Colonic mucosa (tissue), 4 donors: ENCODE measurements at regions not wholly inside any gene's neighbourhood (a gene's known extent, or its start where the extent isn't known, plus 50 kb on each side); places are given as distances from the start of the nearest gene placed in this dataset.

Experiments used
- DNase-seq: peaks from one replicate; pipeline ENCODE4 v3.0.0-alpha.2; 2020
- H3K27ac ChIP-seq: fragments of 200-600 bp; one replicate; pipeline ENCODE4 v1.8.0; 2021
- H3K27me3 ChIP-seq: fragments of 200-600 bp; one replicate; pipeline ENCODE4 v1.8.0; 2021
- H3K36me3 ChIP-seq: fragments of 200-600 bp; one replicate; pipeline ENCODE4 v1.8.0; 2021
- H3K4me1 ChIP-seq: fragments of 200-600 bp; one replicate; pipeline ENCODE4 v1.8.0; 2021; ENCODE audit warnings: mild to moderate bottlenecking
- H3K4me3 ChIP-seq: fragments of 200-600 bp; one replicate; pipeline ENCODE4 v1.8.0; 2021
- H3K9ac ChIP-seq, 2 donors: one replicate each; pipeline ENCODE4 v1.7.0; 2013; ENCODE audit warnings: control low read depth in 2 of 2, low read depth in 2 of 2, low read length in 2 of 2
- H3K9me3 ChIP-seq: fragments of 200-600 bp; one replicate; pipeline ENCODE4 v1.8.0; 2021
- intact Hi-C: fragments of 100-400 bp; cut with DNase I; formaldehyde crosslinking; loops from one replicate; pipeline ENCODE4 v1.14.1; 2022
- TF ChIP-seq, protein P1 (sequence below): fragments of 200-600 bp; IDR thresholded peaks from one replicate; pipeline ENCODE4 v1.8.0; 2022; ENCODE audit warnings: antibody characterized with exemption, mild to moderate bottlenecking
- donor health status: healthy.
- donor health status: DM: no; HTN: no; CAD: no.
- donor health status: DM: no; HTN: no; CAD: no.

DNA sequence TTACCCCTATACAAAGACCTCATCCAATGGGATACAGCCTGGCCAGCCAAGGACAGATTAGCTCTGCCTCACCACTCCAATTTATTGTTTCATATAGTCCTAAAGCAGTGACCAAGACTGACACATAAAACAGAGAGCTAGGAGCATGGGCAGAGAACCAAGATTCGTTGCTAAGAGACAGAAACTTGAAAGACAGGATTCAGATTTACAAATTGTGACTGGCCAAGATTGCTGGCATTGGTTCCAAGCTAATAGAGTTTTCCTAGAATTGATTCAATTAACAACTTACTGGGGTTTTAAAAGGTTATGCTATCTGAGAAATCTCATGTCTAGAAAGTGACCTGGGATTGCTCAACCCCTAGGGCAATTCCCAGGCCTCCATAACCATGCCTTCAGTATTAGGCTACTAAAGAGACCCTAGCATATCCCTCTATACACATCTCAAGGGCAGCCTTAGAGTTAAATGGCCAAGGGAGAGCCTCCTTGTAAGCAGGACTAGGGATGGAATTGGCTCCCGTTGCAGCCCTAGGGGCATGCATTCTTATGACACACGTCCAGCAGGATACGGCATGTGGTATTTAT, 75.6 kb downstream of the ICOS start:
- DNase-seq: peak; percentile 44
- Histone ChIP-seq H3K36me3 (no peaks in the 10 kb centered on the region), H3K9me3 (no peaks in the 10 kb centered on the region), H3K4me3 (no peak overlapping the region), H3K27ac (no peak overlapping the region), H3K9ac (no peak overlapping the region), H3K4me1 (peaks cover 3% of the 10 kb centered on the region), H3K27me3 (no peaks in the 10 kb centered on the region)
- intact Hi-C loops: loop anchor here (10.0 kb wide), 1 partner anchor 163 kb away; no protein-coding TSS in a partner anchor
- TF ChIP-seq, protein P1, sequence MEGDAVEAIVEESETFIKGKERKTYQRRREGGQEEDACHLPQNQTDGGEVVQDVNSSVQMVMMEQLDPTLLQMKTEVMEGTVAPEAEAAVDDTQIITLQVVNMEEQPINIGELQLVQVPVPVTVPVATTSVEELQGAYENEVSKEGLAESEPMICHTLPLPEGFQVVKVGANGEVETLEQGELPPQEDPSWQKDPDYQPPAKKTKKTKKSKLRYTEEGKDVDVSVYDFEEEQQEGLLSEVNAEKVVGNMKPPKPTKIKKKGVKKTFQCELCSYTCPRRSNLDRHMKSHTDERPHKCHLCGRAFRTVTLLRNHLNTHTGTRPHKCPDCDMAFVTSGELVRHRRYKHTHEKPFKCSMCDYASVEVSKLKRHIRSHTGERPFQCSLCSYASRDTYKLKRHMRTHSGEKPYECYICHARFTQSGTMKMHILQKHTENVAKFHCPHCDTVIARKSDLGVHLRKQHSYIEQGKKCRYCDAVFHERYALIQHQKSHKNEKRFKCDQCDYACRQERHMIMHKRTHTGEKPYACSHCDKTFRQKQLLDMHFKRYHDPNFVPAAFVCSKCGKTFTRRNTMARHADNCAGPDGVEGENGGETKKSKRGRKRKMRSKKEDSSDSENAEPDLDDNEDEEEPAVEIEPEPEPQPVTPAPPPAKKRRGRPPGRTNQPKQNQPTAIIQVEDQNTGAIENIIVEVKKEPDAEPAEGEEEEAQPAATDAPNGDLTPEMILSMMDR: no peak

DNA sequence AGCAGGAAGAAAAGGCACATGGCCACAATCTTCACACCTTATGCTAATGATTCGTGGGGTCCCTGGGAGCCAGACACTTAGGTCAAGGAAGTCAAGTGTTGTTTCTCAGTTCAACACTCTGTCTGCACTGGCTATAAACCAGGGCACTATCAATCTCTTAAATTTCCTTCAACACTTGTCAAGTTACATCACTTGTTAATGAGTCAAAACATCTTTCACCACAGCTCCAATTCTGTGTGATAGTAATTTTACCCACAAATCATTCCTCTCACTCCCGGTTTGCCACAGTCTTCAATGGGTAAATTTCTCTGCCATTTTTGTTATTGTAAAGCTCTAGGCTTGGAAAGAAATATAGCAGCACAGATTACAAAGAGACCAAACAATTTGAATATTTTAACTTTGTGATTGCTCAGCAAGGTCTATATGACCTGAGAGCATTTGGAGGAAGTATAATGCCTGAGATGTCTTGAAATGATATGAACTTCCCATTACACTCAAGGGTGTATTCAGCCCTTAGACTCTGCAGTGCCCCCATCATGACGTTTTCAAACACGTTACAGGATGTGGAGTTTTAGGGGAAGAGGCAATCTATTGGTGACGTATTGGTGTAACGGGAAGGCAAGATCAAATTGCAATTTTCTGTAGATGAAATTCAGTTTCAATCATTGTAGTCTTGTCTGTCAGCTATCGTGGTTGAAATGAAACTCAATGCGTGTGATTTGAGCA, 78.7 kb downstream of the ICOS start:
- TF ChIP-seq, protein P1: no peak

DNA sequence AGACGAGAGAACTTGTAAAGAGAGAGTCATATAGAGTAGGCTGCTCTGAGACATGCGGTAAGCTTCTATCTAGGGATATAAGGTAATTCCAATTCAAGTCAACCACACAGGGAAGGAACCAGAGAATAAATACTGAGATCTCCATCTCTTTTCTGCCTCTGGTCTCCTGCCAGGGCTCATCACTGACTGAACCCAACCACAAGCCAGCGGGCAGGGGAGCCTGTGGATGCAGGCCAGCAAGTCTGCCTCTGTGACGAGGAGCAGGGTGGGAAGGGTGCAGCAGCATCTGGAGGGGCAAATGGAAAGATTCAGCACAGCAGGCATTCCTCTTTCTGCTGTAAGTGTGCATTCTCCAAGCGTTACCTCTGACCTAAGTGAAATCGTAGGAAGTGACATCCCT, 82.2 kb downstream of the ICOS start:
- DNase-seq: no peak
- Histone ChIP-seq H3K4me3 (no peak overlapping the region), H3K27ac (no peak overlapping the region), H3K4me1 (no peaks in the 10 kb centered on the region), H3K27me3 (no peaks in the 10 kb centered on the region), H3K9me3 (no peaks in the 10 kb centered on the region), H3K36me3 (no peaks in the 10 kb centered on the region), H3K9ac (no peak overlapping the region)
- intact Hi-C loops: loop anchor here (10.0 kb wide), 1 partner anchor 156 kb away; no protein-coding TSS in a partner anchor
- TF ChIP-seq, protein P1: no peak

More for the DNA sequence above, 78.7 kb downstream of the ICOS start:
- H3K27me3 ChIP-seq: no peaks in the 10 kb centered on the region
- H3K4me3 ChIP-seq: no peak overlapping the region
- no peaks in the 10 kb centered on the region for H3K9me3 ChIP-seq
- no peak overlapping the region for H3K9ac ChIP-seq
- DNase-seq: no peak
- no peaks in the 10 kb centered on the region for H3K36me3 ChIP-seq
- no peak overlapping the region for H3K27ac ChIP-seq
- H3K4me1 ChIP-seq: peaks cover 3% of the 10 kb centered on the region
- intact Hi-C loops: loop anchor here (10.0 kb wide), 1 partner anchor 160 kb away; no protein-coding TSS in a partner anchor

DNA sequence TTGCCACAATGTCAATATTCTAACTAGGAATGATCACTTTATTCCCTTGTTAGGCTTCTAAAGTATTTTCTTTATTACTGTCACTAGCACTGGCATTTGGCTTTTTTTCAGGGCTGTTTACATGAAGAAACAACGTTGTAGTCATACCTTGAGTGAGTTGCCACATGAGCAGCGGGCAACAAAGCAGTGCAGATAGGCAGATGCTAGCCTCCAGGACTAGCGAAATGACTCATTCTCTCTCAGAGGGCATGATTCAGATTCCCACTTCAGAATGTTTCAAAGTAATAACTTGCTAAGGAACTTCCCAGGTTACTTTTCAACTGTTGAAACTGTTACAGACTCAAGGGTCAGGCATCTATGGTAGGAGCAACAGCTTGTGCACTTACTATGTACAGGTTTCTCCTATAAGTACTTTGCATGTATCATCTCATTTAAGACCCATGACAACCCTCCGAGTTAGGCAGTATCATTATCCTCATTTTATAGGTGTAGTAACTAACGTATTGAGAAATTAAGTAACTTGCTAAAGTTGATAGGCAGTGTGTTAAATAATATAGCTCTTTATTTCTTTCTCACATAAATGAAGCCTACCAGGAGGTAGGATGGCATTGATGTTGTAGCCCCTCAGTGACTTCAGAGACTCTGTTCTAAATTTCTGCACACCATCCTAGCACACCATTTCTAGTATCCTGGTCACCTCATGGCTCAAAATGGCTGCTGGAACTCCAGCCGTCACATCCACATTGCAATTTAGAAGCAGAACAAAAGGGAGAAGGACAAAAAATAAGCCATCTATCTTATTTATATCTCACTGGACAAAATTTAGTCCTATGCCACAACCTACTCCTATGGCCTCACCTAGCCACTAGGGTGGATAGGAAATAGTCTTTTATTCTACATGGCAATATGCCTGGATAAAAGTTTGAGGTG, 83.3 kb downstream of the ICOS start:
- no peak overlapping the region for H3K9ac ChIP-seq
- no peak overlapping the region for H3K4me3 ChIP-seq
- H3K27ac ChIP-seq: no peak overlapping the region
- DNase-seq: no peak
- no peaks in the 10 kb centered on the region for H3K4me1 ChIP-seq
- TF ChIP-seq, protein P1: no peak
- no peaks in the 10 kb centered on the region for H3K36me3 ChIP-seq
- intact Hi-C loops: loop anchor here (10.0 kb wide), 1 partner anchor 155 kb away; no protein-coding TSS in a partner anchor
- no peaks in the 10 kb centered on the region for H3K9me3 ChIP-seq
- H3K27me3 ChIP-seq: no peaks in the 10 kb centered on the region
